Subcutaneous abdominal adipose tissue (tissue), 5 donors: ENCODE measurements at regions not wholly inside any gene's neighbourhood (a gene's known extent, or its start where the extent isn't known, plus 50 kb on each side); places are given as distances from the start of the nearest gene placed in this dataset.
"Not testable (repeated sequence)": the region's sequence is repeated elsewhere in the genome, so short reads cannot be mapped to it uniquely, and the experiment has no call there.

ENCODE experiments used
- H3K27ac ChIP-seq: one replicate; pipeline ENCODE4 v1.7.0; 2013; ENCODE audit warnings: low read depth, mild to moderate bottlenecking, inconsistent platforms, low read length, moderate library complexity
- H3K27me3 ChIP-seq, 5 donors: one replicate each; pipeline ENCODE4 v1.7.0; 2013; ENCODE audit warnings: low read length in 5 of 5, inconsistent platforms in 1 of 5; ENCODE audit not compliant: control insufficient read depth in 5 of 5, insufficient read depth in 4 of 5
- H3K36me3 ChIP-seq, 5 donors: one replicate each; pipeline ENCODE4 v1.7.0; 2013; ENCODE audit warnings: low read length in 5 of 5; ENCODE audit not compliant: control insufficient read depth in 5 of 5, insufficient read depth in 5 of 5
- H3K4me1 ChIP-seq, 5 donors: one replicate each; pipeline ENCODE4 v1.7.0; 2013; ENCODE audit warnings: low read length in 5 of 5, mild to moderate bottlenecking in 3 of 5, moderate library complexity in 1 of 5; ENCODE audit not compliant: control insufficient read depth in 5 of 5, insufficient read depth in 5 of 5
- H3K4me3 ChIP-seq, 5 donors: one replicate each; pipeline ENCODE4 v1.7.0; 2013; ENCODE audit warnings: low read length in 5 of 5, low read depth in 1 of 5
- H3K9ac ChIP-seq, 5 donors: one replicate each; pipeline ENCODE4 v1.7.0; 2013; ENCODE audit warnings: low read length in 5 of 5, mild to moderate bottlenecking in 4 of 5, moderate library complexity in 3 of 5
- H3K9me3 ChIP-seq, 5 donors: one replicate each; pipeline ENCODE4 v1.7.0; 2013; ENCODE audit warnings: low read length in 5 of 5; ENCODE audit not compliant: control insufficient read depth in 5 of 5
- donor health status: healthy.
- donor health status: healthy.
- donor health status: healthy.
- donor health status: healthy.
- donor health status: healthy.

- Histone ChIP-seq H3K4me3 (peak overlapping the region; percentile 67 to 79 (median 74)), H3K27ac (peak overlapping the region; percentile 79), H3K9ac (peak overlapping the region in 4 of 5 donors; percentile 59 to 79 (median 68))
- not testable (repeated sequence) for H3K27me3 ChIP-seq, H3K4me1 ChIP-seq, H3K36me3 ChIP-seq, H3K9me3 ChIP-seq
Observed at GRCh38 chr10:38402442-38403346, 308.6 kb downstream of the ZNF37A start.

GRCh38 chr10:38403347-38404117 lies 309.4 kb downstream of the ZNF37A start:
- peak overlapping the region; percentile 79 for H3K27ac ChIP-seq

GRCh38 chr10:38423634-38424033 lies 329.5 kb downstream of the ZNF37A start:
- H3K9me3 ChIP-seq, H3K9ac ChIP-seq, H3K27ac ChIP-seq, H3K4me1 ChIP-seq, H3K27me3 ChIP-seq, H3K4me3 ChIP-seq, H3K36me3 ChIP-seq: not testable (repeated sequence)

More at GRCh38 chr10:38403347-38404117, 309.4 kb downstream of the ZNF37A start:
- H3K9me3 ChIP-seq, H3K27me3 ChIP-seq, H3K4me1 ChIP-seq, H3K36me3 ChIP-seq: not testable (repeated sequence)
- peak overlapping the region; percentile 63 to 75 (median 67) for H3K4me3 ChIP-seq
- peak overlapping the region in 4 of 5 donors; percentile 38 to 73 (median 66) for H3K9ac ChIP-seq

- H3K9me3 ChIP-seq, H3K27me3 ChIP-seq, H3K4me3 ChIP-seq, H3K36me3 ChIP-seq, H3K27ac ChIP-seq, H3K4me1 ChIP-seq, H3K9ac ChIP-seq: not testable (repeated sequence)
Observed at GRCh38 chr10:38430242-38430641, 336.1 kb downstream of the ZNF37A start.

GRCh38 chr10:38437359-38437758 lies 343.2 kb downstream of the ZNF37A start:
- H3K9ac ChIP-seq, H3K4me1 ChIP-seq, H3K27me3 ChIP-seq, H3K9me3 ChIP-seq, H3K4me3 ChIP-seq, H3K36me3 ChIP-seq, H3K27ac ChIP-seq: not testable (repeated sequence)

GRCh38 chr10:38448614-38449355 lies 354.6 kb downstream of the ZNF37A start:
- H3K9me3 ChIP-seq, H3K4me1 ChIP-seq, H3K4me3 ChIP-seq, H3K9ac ChIP-seq, H3K27ac ChIP-seq, H3K27me3 ChIP-seq: not testable (repeated sequence)
- H3K36me3 ChIP-seq: peaks cover 0 to 10% (median 5%) of the 10 kb centered on the region in 5 donors

- H3K4me1 ChIP-seq: not testable (repeated sequence)
Observed at GRCh38 chr10:38449618-38450017, 355.5 kb downstream of the ZNF37A start.

GRCh38 chr10:38450372-38451057 lies 356.4 kb downstream of the ZNF37A start:
- H3K9me3 ChIP-seq, H3K4me3 ChIP-seq, H3K27me3 ChIP-seq, H3K4me1 ChIP-seq, H3K27ac ChIP-seq, H3K9ac ChIP-seq: not testable (repeated sequence)
- H3K36me3 ChIP-seq: peaks cover 0 to 10% (median 5%) of the 10 kb centered on the region in 5 donors

More at GRCh38 chr10:38449618-38450017, 355.5 kb downstream of the ZNF37A start:
- H3K36me3 ChIP-seq: peaks cover 0 to 10% (median 5%) of the 10 kb centered on the region in 5 donors
- not testable (repeated sequence) for H3K27me3 ChIP-seq, H3K9ac ChIP-seq, H3K9me3 ChIP-seq, H3K27ac ChIP-seq, H3K4me3 ChIP-seq

GRCh38 chr10:38451306-38451967 lies 357.3 kb downstream of the ZNF37A start:
- H3K9ac ChIP-seq, H3K4me3 ChIP-seq, H3K4me1 ChIP-seq, H3K9me3 ChIP-seq, H3K27me3 ChIP-seq, H3K27ac ChIP-seq: not testable (repeated sequence)
- peaks cover 0 to 10% (median 5%) of the 10 kb centered on the region in 5 donors for H3K36me3 ChIP-seq
